Tibial artery (tissue), 4 donors: ENCODE measurements at regions not wholly inside any gene's neighbourhood (a gene's known extent, or its start where the extent isn't known, plus 50 kb on each side); places are given as distances from the start of the nearest gene placed in this dataset.
"Not testable (repeated sequence)": the region's sequence is repeated elsewhere in the genome, so short reads cannot be mapped to it uniquely, and the experiment has no call there.

Experiments used
- DNase-seq, 2 donors: peaks; one replicate each; pipeline ENCODE4 v3.0.0-alpha.2; 2019
- H3K27ac ChIP-seq, 2 donors: fragments of 200-600 bp; sonication (generic) in 1 of 2; 1 replicate in 1 of 2; 2 replicates in 1 of 2; pipeline ENCODE4 v1.5.1; 2018 to 2019; ENCODE audit warnings: mild to moderate bottlenecking in 1 of 2
- H3K27me3 ChIP-seq, 2 donors: fragments of 200-600 bp; sonication (generic) in 1 of 2; one replicate each; pipeline versions ENCODE4 v1.5.1 to v1.6.0; 2016 to 2019
- H3K36me3 ChIP-seq, 3 donors: fragments of 200-600 bp; sonication (generic) in 2 of 3; one replicate each; pipeline ENCODE4 v1.5.1; 2016 to 2019; ENCODE audit warnings: mild to moderate bottlenecking in 2 of 3
- H3K4me1 ChIP-seq, 4 donors: fragments of 200-600 bp; sonication (generic) in 2 of 4; 1 replicate in 3 of 4; 2 replicates in 1 of 4; pipeline ENCODE4 v1.5.1; 2016 to 2019
- H3K4me3 ChIP-seq, 2 donors: fragments of 200-600 bp; sonication (generic) in 1 of 2; 1 replicate in 1 of 2; 2 replicates in 1 of 2; pipeline ENCODE4 v1.5.1; 2018 to 2019; ENCODE audit warnings: mild to moderate bottlenecking in 2 of 2
- H3K9me3 ChIP-seq, 3 donors: fragments of 200-600 bp; sonication (generic) in 1 of 3; one replicate each; pipeline ENCODE4 v1.5.1; 2016 to 2019
- CTCF ChIP-seq, 2 experiments: fragments of 200-600 bp in 1 of 2; fragments of 450-650 bp in 1 of 2; IDR thresholded peaks; one replicate each; pipeline ENCODE4 v1.5.1; 2017 to 2019; ENCODE audit warnings: antibody characterized with exemption in 2 of 2, mild to moderate bottlenecking in 1 of 2, moderate library complexity in 1 of 2
- intact Hi-C: fragments of 100-400 bp; cut with DNase I; formaldehyde crosslinking; loops from one replicate; pipeline ENCODE4 v1.15.0; 2023; ENCODE audit warnings: low total_unique reads

- no peak overlapping the region for H3K4me3 ChIP-seq
- TF ChIP-seq CTCF (IDR thresholded peaks at IDR 0.05): no peak
- DNase-seq: no peak
- H3K36me3 ChIP-seq: no peaks in the 10 kb centered on the region
- H3K4me1 ChIP-seq: no peaks in the 10 kb centered on the region
- H3K9me3 ChIP-seq: peaks cover 0 to 7% (median 0%) of the 10 kb centered on the region in 3 donors
- no peak overlapping the region for H3K27ac ChIP-seq
- H3K27me3 ChIP-seq: no peaks in the 10 kb centered on the region
- intact Hi-C loops: no loop called here
Observed at GRCh38 chr20:60192326-60192725, 234.1 kb downstream of the CDH26 start.

GRCh38 chr20:60199132-60199531, 240.9 kb downstream of the CDH26 start:
- intact Hi-C loops, H3K27ac ChIP-seq, H3K4me3 ChIP-seq, H3K4me1 ChIP-seq, DNase-seq, H3K27me3 ChIP-seq, H3K9me3 ChIP-seq, H3K36me3 ChIP-seq: not testable (repeated sequence)

GRCh38 chr20:60199866-60200265, 241.6 kb downstream of the CDH26 start:
- no peak for DNase-seq
- Histone ChIP-seq H3K9me3 (peaks cover 0 to 8% (median 0%) of the 10 kb centered on the region in 3 donors), H3K27ac (no peak overlapping the region), H3K27me3 (no peaks in the 10 kb centered on the region), H3K4me1 (no peaks in the 10 kb centered on the region), H3K36me3 (no peaks in the 10 kb centered on the region), H3K4me3 (no peak overlapping the region)
- intact Hi-C loops: no loop called here
- no peak for TF ChIP-seq CTCF (IDR thresholded peaks at IDR 0.05)

GRCh38 chr20:60200305-60200918, 242.2 kb downstream of the CDH26 start:
- Histone ChIP-seq H3K4me1 (no peaks in the 10 kb centered on the region), H3K9me3 (peaks cover 0 to 8% (median 0%) of the 10 kb centered on the region in 3 donors), H3K4me3 (no peak overlapping the region), H3K36me3 (no peaks in the 10 kb centered on the region), H3K27ac (no peak overlapping the region), H3K27me3 (no peaks in the 10 kb centered on the region)
- no peak for DNase-seq
- intact Hi-C loops: no loop called here
- TF ChIP-seq CTCF (IDR thresholded peaks at IDR 0.05): no peak

GRCh38 chr20:60201198-60201835, 243.1 kb downstream of the CDH26 start:
- intact Hi-C loops: no loop called here
- H3K4me3 ChIP-seq: no peak overlapping the region

More at GRCh38 chr20:60201198-60201835, 243.1 kb downstream of the CDH26 start:
- H3K9me3 ChIP-seq: peaks cover 0 to 8% (median 0%) of the 10 kb centered on the region in 3 donors
- DNase-seq: no peak
- no peak for TF ChIP-seq CTCF (IDR thresholded peaks at IDR 0.05)
- no peaks in the 10 kb centered on the region for H3K36me3 ChIP-seq
- H3K27ac ChIP-seq: no peak overlapping the region
- H3K4me1 ChIP-seq: no peaks in the 10 kb centered on the region
- no peaks in the 10 kb centered on the region for H3K27me3 ChIP-seq
